PFSK-1 (cell line): ENCODE measurements at regions not wholly inside any gene's neighbourhood (a gene's known extent, or its start where the extent isn't known, plus 50 kb on each side); places are given as distances from the start of the nearest gene placed in this dataset.

Source experiments
- FOXP2 ChIP-seq: optimal IDR thresholded peaks from 2 replicates; pipeline ENCODE3; 2011; ENCODE audit warnings: borderline replicate concordance, control low read depth, inconsistent platforms; ENCODE audit not compliant: insufficient read depth; ENCODE audit errors: extremely low read length, extremely low read depth
- POLR2AphosphoS5 ChIP-seq: IDR thresholded peaks from 2 replicates; pipeline ENCODE4 v1.6.1; 2012; ENCODE audit warnings: low read depth, mild to moderate bottlenecking, control low read depth, low read length, moderate library complexity
- REST ChIP-seq, 2 experiments: IDR thresholded peaks; 2 replicates each; pipeline versions ENCODE4 v1.6.1 to v1.8.0; 2011 to 2012; ENCODE audit warnings: low read depth in 2 of 2, low read length in 2 of 2, control low read depth in 1 of 2, inconsistent platforms in 1 of 2, mild to moderate bottlenecking in 1 of 2, moderate library complexity in 1 of 2; ENCODE audit not compliant: insufficient read depth in 1 of 2
- SIN3A ChIP-seq: IDR thresholded peaks from 2 replicates; pipeline ENCODE4 v1.6.1; 2012; ENCODE audit warnings: mild to moderate bottlenecking, low read length, moderate library complexity, borderline replicate concordance; ENCODE audit not compliant: insufficient read depth
- TAF1 ChIP-seq: IDR thresholded peaks from 2 replicates; pipeline ENCODE4 v1.6.1; 2012; ENCODE audit warnings: low read length, control low read depth, borderline replicate concordance; ENCODE audit not compliant: insufficient read depth

GRCh38 chr5:82597437-82597836, 319.3 kb upstream of the RPS23 start:
- TF ChIP-seq REST (IDR thresholded peaks at IDR 0.05; ENCODE audit: insufficient read depth in 1 of 2, low read depth in 2 of 2, low read length in 2 of 2) (no peak), POLR2AphosphoS5 (no peak)

- TF ChIP-seq FOXP2 (no peak), REST (IDR thresholded peaks at IDR 0.05; ENCODE audit: insufficient read depth in 1 of 2, low read depth in 2 of 2, low read length in 2 of 2) (no peak)
Observed at GRCh38 chr5:82596451-82596850, 318.3 kb upstream of the RPS23 start.

GRCh38 chr5:82595113-82595512, 317.0 kb upstream of the RPS23 start:
- no peak for TF ChIP-seq SIN3A

- no peak for TF ChIP-seq REST (IDR thresholded peaks at IDR 0.05; ENCODE audit: insufficient read depth in 1 of 2, low read depth in 2 of 2, low read length in 2 of 2)
- TF ChIP-seq FOXP2, result no peak
- no peak for TF ChIP-seq SIN3A
- no peak for TF ChIP-seq POLR2AphosphoS5
- TF ChIP-seq TAF1, result no peak
Observed at GRCh38 chr5:82594097-82594496, 315.9 kb upstream of the RPS23 start.

GRCh38 chr5:82593481-82593880, 315.3 kb upstream of the RPS23 start:
- TF ChIP-seq REST (IDR thresholded peaks at IDR 0.05; ENCODE audit: insufficient read depth in 1 of 2, low read depth in 2 of 2, low read length in 2 of 2), result no peak
- no peak for TF ChIP-seq POLR2AphosphoS5
- TF ChIP-seq TAF1, result no peak
- TF ChIP-seq FOXP2, result no peak
- no peak for TF ChIP-seq SIN3A

GRCh38 chr5:82591021-82591515, 312.9 kb upstream of the RPS23 start:
- TF ChIP-seq TAF1, result no peak
- TF ChIP-seq REST (IDR thresholded peaks at IDR 0.05; ENCODE audit: insufficient read depth in 1 of 2, low read depth in 2 of 2, low read length in 2 of 2), result no peak
- no peak for TF ChIP-seq POLR2AphosphoS5
- TF ChIP-seq FOXP2, result no peak
- TF ChIP-seq SIN3A, result no peak
